ENCODE measurements at regions not wholly inside any gene's neighbourhood (a gene's known extent, or its start where the extent isn't known, plus 50 kb on each side); places are given as distances from the start of the nearest gene placed in this dataset.

- H3K27me3 ChIP-seq = no peaks in the 10 kb centered on the region
- no peaks in the 10 kb centered on the region for H3K9me3 ChIP-seq
- H3K27ac ChIP-seq = no peak overlapping the region
- no peaks in the 10 kb centered on the region for H3K4me1 ChIP-seq
- DNase-seq = no peak
- H3K36me3 ChIP-seq = no peaks in the 10 kb centered on the region
- TF ChIP-seq POLR2A (IDR thresholded peaks at IDR 0.05) = no peak
- no peak for TF ChIP-seq CTCF (IDR thresholded peaks at IDR 0.05)
- H3K4me3 ChIP-seq = no peak overlapping the region
Measured at GRCh38 chr6:117215353-117216090, 49.8 kb upstream of the VGLL2 start.

Small RNA genes in the stretch of these regions (small RNA-seq; reads per million reads assigned to genes)
- gene RNA5SP214 (6.3 to 15.5 reads per million in 2 donors), gene RPS29P13 (0 reads per million in 2 donors)

Data from Peyer's patch (tissue), 4 donors.